ENCODE measurements at regions not wholly inside any gene's neighbourhood (a gene's known extent, or its start where the extent isn't known, plus 50 kb on each side); places are given as distances from the start of the nearest gene placed in this dataset.

DNA sequence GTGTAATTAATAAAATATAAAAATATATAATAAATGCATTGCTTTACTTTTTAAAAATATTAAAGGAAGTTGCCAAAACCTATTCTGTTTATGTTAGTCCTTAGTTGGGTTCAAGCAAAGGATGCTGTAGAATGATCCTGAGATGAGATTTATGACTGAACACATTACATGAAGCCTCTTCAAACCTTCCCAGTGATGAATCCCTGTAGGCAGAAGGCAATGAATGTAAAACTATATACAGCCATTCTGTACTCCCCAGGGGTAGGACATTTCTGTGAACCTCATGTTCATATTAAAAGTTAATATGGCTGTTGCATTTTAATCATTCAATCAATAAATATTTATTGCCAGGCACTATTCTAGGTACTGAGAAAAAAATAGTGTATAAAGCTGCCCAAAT, 166.0 kb downstream of the RFPL4B start:
- TF ChIP-seq, protein P1, sequence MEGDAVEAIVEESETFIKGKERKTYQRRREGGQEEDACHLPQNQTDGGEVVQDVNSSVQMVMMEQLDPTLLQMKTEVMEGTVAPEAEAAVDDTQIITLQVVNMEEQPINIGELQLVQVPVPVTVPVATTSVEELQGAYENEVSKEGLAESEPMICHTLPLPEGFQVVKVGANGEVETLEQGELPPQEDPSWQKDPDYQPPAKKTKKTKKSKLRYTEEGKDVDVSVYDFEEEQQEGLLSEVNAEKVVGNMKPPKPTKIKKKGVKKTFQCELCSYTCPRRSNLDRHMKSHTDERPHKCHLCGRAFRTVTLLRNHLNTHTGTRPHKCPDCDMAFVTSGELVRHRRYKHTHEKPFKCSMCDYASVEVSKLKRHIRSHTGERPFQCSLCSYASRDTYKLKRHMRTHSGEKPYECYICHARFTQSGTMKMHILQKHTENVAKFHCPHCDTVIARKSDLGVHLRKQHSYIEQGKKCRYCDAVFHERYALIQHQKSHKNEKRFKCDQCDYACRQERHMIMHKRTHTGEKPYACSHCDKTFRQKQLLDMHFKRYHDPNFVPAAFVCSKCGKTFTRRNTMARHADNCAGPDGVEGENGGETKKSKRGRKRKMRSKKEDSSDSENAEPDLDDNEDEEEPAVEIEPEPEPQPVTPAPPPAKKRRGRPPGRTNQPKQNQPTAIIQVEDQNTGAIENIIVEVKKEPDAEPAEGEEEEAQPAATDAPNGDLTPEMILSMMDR (IDR thresholded peaks at IDR 0.05; ENCODE audit: low read length) = no peak
- TF ChIP-seq EZH2phosphoT487 (IDR thresholded peaks at IDR 0.05; ENCODE audit: low read length) = no peak

All from MM.1S (cell line).